SHP77 treated with DMSO at 0.1 percent for 48 hours (cell line): ENCODE measurements at regions not wholly inside any gene's neighbourhood (a gene's known extent, or its start where the extent isn't known, plus 50 kb on each side); places are given as distances from the start of the nearest gene placed in this dataset.
"Not testable (repeated sequence)": the region's sequence is repeated elsewhere in the genome, so short reads cannot be mapped to it uniquely, and the experiment has no call there.

Experiments used
- DNase-seq: peaks from one replicate; lab custom pipeline; 2025; lab: John Stamatoyannopoulos, UW

- no peak for DNase-seq
Measured at GRCh38 chr5:9731159-9731558, 101.0 kb upstream of the TAS2R1 start.

DNA sequence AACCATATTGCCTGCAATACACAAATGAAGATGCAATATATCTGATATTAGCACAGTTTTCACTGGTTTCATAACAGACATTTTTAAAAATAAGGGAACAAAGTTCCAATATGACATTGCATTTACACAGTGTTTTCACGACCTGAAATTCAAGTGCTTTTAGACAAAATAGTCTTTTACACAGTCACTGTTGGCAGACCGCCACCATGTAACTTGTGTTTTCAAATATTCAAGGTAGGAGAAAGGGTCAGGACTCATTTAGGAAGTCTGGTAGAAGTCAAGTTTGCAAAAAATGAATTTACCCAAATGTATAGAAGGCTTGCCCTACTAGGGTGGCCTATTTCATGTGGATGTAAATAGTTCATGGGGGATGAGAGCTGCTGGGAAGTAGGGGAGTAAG, 98.1 kb upstream of the TAS2R1 start:
- DNase-seq, result no peak

DNA sequence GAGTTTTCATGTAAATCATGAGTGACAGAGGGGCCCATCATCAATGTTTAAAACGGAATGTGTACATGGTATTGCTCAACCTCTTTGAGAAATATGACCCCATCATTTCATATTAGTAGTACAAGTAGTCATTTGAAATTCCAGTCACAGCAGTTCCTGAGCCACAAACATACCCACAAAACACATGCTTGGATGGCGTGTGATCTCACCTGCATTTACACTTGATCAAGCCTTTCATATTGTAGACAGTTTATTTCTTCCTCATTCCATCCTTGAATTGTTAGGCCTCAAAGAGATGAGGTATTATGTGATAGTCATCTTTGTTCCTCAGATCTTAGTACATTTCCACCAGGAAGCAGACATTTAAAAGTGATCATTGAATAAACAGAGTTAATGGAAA, 96.8 kb upstream of the TAS2R1 start:
- DNase-seq, result no peak

GRCh38 chr5:9725265-9725664, 95.1 kb upstream of the TAS2R1 start:
- not testable (repeated sequence) for DNase-seq

- DNase-seq, result no peak
Measured at GRCh38 chr5:9724707-9725106, 94.6 kb upstream of the TAS2R1 start.

DNA sequence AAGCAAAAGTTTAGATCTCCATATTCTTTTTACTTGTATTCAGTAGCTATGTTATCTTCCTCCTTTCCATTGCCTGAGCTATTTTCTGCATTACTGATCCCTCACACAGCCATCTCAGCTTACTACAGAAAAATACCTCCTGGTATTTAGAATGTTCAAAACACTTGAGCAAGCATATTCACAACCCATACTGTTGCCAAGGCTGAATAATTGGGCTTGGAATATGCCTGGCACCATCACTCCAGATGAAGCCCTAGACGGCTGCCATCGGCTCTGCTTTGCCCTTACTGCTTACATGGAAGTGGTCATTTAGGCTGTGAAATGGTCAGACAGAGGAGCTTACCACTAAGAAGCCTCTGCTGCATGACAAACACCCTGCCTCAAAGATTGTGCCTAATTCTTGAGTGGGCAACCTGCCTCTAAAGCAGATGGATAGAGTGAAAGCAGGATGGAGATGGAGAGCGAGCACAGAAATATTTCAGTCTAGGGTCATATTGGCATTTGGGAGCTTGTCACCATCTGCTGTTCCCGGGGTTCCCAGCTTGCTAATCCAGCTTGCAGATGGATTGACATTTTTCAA, 92.5 kb upstream of the TAS2R1 start:
- no peak for DNase-seq

DNA sequence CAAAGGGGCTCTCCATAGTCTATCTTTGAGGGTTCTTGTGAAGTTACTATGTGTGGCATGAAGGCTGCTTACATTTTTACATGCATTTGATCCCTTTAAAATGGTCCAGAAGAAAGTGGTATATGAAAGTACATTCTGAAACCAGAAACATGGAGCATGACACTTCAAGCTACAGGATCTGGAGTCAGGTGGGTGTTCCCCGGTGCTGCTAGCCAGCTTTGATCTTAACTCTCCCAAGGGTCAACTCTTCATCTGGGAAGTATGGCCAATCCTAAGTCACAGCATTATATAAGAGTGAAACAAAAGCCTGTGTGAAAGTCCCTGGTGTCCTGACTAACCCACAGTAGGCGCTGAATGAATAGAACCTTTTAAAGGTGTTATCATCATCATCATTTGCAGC, 91.0 kb upstream of the TAS2R1 start:
- DNase-seq, result no peak

GRCh38 chr5:9720361-9720760, 90.2 kb upstream of the TAS2R1 start:
- no peak for DNase-seq

DNA sequence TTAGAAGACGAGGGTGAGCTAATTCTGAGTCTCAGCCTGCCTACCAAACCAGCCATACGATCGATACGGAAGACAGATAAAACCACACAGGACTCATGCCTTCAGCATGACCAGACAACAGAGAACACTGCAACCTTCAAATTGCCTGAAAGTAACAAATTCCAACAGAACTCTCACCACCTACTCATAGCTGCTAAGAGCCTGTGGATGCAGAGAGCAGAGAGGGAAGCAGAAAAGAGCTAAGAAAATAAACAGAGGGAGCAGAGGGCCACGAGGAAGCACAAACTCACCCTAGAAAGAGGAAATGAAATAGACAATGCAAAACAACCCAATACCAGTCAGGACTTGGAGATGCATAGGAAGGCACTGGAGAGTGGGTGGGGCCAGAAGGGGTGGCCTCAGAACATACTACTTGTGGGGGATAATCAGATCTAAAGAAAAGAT, 86.7 kb upstream of the TAS2R1 start:
- no peak for DNase-seq

GRCh38 chr5:9715891-9716335, 85.8 kb upstream of the TAS2R1 start:
- DNase-seq, result no peak

DNA sequence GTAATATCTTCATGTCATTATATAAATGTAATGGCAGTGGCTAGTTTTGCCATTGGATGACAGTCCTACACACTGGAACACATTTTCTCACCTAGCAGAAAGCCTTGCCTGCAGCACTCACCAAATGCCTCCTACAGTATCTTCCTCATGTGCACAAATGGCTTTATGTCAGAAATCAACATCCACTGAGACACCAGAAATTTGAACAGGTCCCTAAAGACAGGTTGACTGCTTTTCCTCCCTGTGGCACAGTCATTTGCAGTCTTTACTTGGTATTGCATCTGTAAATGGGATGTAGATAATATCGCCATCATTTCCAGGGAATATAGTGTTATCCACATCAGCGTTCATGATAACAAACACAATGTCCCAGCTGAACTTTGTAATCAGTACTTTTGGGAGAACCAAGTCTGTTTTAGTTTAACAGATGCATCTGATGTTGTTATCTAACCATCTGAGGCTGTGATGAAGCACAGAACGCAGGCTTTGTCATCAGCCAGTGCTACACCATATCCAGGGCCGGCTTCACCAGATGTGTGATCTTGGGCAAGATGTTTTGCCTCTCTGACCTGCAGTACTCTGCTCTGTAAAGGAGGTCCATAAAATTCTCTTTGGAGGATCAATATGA, 83.9 kb upstream of the TAS2R1 start:
- DNase-seq, result no peak

GRCh38 chr5:9713356-9713755, 83.2 kb upstream of the TAS2R1 start:
- no peak for DNase-seq

GRCh38 chr5:9712911-9713310, 82.8 kb upstream of the TAS2R1 start:
- no peak for DNase-seq

- DNase-seq, result no peak
Measured at GRCh38 chr5:9712506-9712905, 82.4 kb upstream of the TAS2R1 start.

DNA sequence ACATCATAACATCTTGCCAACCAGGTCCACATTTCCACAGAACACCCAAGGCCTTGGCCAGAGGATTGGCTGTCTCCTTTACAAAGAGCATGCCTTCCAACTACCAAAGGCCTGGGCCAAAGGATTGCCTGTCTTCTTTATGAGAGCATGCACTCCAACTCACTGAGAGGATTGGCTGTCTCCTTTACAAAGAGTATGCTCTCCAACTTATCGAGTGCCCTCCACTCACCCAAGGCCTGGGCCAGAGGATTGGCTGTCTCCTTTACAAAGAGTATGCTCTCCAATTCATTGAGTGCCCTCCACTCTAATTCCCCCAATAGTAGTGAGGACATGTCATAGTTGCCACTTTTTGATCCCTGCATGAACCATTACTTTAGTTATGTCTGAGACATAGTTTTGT, 79.9 kb upstream of the TAS2R1 start:
- no peak for DNase-seq

GRCh38 chr5:9707732-9708462, 77.7 kb upstream of the TAS2R1 start:
- DNase-seq, result no peak

DNA sequence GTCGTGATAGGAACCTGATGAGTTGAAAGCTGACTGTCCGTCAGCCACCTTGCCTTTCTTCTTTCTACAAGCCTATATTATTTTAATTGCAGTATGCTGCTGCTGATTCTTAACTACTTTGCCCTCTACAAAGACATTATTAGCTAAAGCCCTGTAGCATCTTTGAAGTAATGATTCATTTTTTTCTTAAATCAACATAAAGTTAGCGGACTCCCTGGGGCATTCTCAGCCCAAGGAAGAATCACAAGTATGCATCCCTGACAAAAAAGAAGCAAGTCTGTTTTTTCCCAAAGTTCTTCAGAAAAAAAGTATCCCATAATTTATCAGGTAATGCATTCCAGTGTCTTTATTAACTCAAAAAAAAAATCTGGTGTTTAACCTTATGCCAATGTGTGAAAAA, 69.5 kb upstream of the TAS2R1 start:
- DNase-seq, result no peak

DNA sequence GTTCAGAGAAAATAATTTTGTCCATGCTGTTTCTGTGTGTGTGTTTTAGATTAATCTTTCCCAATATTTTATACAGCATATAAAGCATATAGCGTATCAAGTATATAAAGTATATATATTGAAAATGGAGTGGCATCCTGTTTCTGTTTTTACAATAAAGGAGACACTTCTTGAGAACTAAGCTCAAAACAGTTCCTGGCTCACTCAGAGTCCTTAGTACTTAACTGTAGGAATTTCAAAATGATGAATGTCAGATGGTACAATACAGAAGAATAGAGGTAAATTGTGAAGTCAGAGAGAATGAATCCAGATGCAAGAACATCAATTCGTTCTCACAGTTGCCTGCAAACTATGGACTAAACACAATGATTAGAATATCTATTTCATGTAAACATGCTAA, 68.7 kb upstream of the TAS2R1 start:
- DNase-seq, result no peak

- no peak for DNase-seq
Measured at GRCh38 chr5:9698125-9698826, 68.1 kb upstream of the TAS2R1 start.

- no peak for DNase-seq
Measured at GRCh38 chr5:9692576-9692975, 62.4 kb upstream of the TAS2R1 start.

- DNase-seq, result no peak
Measured at GRCh38 chr5:9691261-9691660, 61.1 kb upstream of the TAS2R1 start.

GRCh38 chr5:9690751-9691150, 60.6 kb upstream of the TAS2R1 start:
- DNase-seq, result no peak

- no peak for DNase-seq
Measured at GRCh38 chr5:9686216-9686615, 56.1 kb upstream of the TAS2R1 start.
